Neural crest cell (in vitro differentiated cells): ENCODE measurements at regions not wholly inside any gene's neighbourhood (a gene's known extent, or its start where the extent isn't known, plus 50 kb on each side); places are given as distances from the start of the nearest gene placed in this dataset.
"Not testable (repeated sequence)": the region's sequence is repeated elsewhere in the genome, so short reads cannot be mapped to it uniquely, and the experiment has no call there.

ENCODE experiments used
- DNase-seq: peaks from one replicate; pipeline ENCODE4 v3.0.0; 2021; ENCODE audit warnings: low read depth, mixed read lengths, low spot score
- H3K27ac Mint-ChIP-seq: one replicate; pipeline ENCODE4 v1.8.0; 2021; ENCODE audit warnings: mild to moderate bottlenecking, mixed read lengths; ENCODE audit not compliant: unreplicated experiment
- H3K27me3 Mint-ChIP-seq: 2 replicates; pipeline ENCODE4 v1.8.0; 2021; ENCODE audit warnings: low read depth, mild to moderate bottlenecking, mixed read lengths
- H3K36me3 Mint-ChIP-seq: 2 replicates; pipeline ENCODE4 v1.8.0; 2021; ENCODE audit warnings: low read depth, mild to moderate bottlenecking, mixed read lengths
- H3K4me1 Mint-ChIP-seq: 2 replicates; pipeline ENCODE4 v1.8.0; 2021; ENCODE audit warnings: mixed read lengths
- H3K4me3 Mint-ChIP-seq: one replicate; pipeline ENCODE4 v1.8.0; 2021; ENCODE audit warnings: mild to moderate bottlenecking, mixed read lengths
- H3K9me3 Mint-ChIP-seq: 2 replicates; pipeline ENCODE4 v1.8.0; 2021; ENCODE audit warnings: mixed read lengths
- TF ChIP-seq, protein P1 (sequence below): fragments of 200-600 bp; sonication (generic); conservative IDR thresholded peaks from 2 replicates; pipeline ENCODE4 v1.5.0; 2021; ENCODE audit warnings: antibody characterized with exemption, mild to moderate bottlenecking

DNA sequence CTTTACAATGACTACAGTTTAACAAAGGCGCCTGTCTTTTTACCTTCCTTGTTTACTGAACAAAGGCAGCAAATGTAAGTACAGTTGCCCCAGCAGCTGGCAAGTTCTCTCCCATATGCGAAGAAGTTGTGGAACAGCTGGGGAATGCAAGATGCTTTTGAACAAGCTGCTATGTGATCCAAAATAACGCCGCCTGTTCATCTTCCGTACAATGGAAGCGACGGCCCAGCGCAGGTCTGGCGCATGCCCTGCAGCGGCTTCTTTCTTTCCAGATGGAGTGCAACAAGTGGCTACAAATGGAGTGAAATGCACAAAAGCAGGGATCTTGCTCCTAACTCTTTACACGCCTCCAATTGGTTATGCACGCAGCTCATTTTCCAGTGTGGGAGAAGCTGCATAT, 97.0 kb upstream of the SVIL start:
- H3K9me3 Mint-ChIP-seq, result no peaks in the 10 kb centered on the region
- H3K4me1 Mint-ChIP-seq, result peaks cover 64% of the 10 kb centered on the region
- peak overlapping the region; percentile 84 for H3K4me3 Mint-ChIP-seq
- peak; percentile 31 for DNase-seq
- H3K27me3 Mint-ChIP-seq, result no peaks in the 10 kb centered on the region
- TF ChIP-seq, protein P1, sequence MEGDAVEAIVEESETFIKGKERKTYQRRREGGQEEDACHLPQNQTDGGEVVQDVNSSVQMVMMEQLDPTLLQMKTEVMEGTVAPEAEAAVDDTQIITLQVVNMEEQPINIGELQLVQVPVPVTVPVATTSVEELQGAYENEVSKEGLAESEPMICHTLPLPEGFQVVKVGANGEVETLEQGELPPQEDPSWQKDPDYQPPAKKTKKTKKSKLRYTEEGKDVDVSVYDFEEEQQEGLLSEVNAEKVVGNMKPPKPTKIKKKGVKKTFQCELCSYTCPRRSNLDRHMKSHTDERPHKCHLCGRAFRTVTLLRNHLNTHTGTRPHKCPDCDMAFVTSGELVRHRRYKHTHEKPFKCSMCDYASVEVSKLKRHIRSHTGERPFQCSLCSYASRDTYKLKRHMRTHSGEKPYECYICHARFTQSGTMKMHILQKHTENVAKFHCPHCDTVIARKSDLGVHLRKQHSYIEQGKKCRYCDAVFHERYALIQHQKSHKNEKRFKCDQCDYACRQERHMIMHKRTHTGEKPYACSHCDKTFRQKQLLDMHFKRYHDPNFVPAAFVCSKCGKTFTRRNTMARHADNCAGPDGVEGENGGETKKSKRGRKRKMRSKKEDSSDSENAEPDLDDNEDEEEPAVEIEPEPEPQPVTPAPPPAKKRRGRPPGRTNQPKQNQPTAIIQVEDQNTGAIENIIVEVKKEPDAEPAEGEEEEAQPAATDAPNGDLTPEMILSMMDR, result no peak
- H3K27ac Mint-ChIP-seq, result no peak overlapping the region
- H3K36me3 Mint-ChIP-seq, result peaks cover 6% of the 10 kb centered on the region

DNA sequence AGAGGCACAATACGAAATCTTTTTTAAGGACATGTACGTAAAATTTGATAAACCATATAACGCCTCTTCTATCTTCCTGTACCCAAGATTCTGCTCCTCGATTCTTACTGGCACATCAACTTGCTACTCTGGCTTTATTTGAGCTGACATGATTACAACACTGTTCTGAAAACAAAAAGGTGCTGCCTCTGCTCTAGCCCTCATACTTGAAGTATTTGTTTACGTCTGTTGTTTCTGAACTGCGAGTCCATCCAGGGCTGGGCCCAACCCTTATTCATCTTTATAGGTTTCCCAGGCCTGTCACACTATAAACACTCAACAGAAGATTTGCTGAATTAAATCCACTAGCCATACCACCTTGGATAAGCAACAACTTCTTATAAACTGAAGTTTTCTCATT, 96.2 kb upstream of the SVIL start:
- DNase-seq, result no peak
- peaks cover 6% of the 10 kb centered on the region for H3K36me3 Mint-ChIP-seq
- H3K27ac Mint-ChIP-seq, result peak overlapping the region; percentile 41
- TF ChIP-seq, protein P1, result no peak
- no peaks in the 10 kb centered on the region for H3K9me3 Mint-ChIP-seq
- peak overlapping the region; percentile 52 for H3K4me3 Mint-ChIP-seq
- peaks cover 67% of the 10 kb centered on the region for H3K4me1 Mint-ChIP-seq
- no peaks in the 10 kb centered on the region for H3K27me3 Mint-ChIP-seq

DNA sequence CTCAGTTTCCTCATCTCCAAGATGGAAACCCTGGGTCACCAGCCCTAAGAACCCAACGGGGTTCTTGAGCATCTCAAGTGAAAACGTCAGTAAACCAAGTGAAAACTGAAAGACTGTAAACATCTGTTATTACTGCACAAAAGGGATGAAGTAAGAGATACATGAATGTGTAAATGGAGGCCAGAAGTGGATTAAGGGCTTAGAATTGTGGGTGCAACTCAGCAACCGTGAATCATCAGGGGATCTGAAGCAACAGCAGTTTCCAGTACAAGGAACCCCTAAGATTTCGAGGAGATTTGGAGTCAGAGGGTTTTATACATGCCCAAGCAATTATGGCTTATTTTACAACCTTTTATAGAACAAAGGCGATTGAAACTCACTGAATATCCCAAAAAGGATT, 95.7 kb upstream of the SVIL start:
- Mint-ChIP-seq H3K4me1 (peaks cover 69% of the 10 kb centered on the region), H3K27ac (peak overlapping the region; percentile 4)

DNA sequence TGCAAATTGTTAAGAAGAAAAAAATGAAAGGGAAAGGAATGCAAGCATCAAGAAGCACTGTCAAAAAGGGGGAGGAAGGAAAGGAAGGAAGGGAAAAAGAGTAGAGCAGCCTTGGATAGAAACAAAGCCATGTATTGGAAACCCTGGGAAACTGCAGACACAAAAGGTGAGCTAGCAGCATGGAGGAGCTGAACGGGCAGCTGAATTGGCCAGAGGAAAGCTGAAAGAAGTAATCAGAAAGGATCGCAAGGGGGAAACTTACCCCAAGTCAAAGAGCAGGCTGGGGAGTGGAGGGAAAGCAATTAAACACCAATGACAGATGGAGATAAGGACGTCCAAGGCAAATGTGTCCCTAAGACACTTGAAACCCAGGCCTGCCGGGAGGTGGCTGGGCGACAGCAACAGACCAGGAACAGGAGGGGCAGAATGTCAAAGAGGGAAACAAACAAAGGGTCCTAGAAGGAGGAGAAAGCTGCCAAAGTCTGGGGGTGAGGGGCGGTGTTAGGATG, 93.8 kb upstream of the SVIL start:
- H3K4me1 Mint-ChIP-seq, result peaks cover 68% of the 10 kb centered on the region
- H3K9me3 Mint-ChIP-seq, result no peaks in the 10 kb centered on the region
- H3K27me3 Mint-ChIP-seq, result no peaks in the 10 kb centered on the region
- no peak for DNase-seq
- H3K27ac Mint-ChIP-seq, result peak overlapping the region; percentile 85
- H3K4me3 Mint-ChIP-seq, result peak overlapping the region; percentile 71
- H3K36me3 Mint-ChIP-seq, result peaks cover 11% of the 10 kb centered on the region
- TF ChIP-seq, protein P1, result no peak

More for the DNA sequence above, 95.7 kb upstream of the SVIL start:
- DNase-seq, result no peak
- no peaks in the 10 kb centered on the region for H3K27me3 Mint-ChIP-seq
- peaks cover 6% of the 10 kb centered on the region for H3K36me3 Mint-ChIP-seq
- peak overlapping the region; percentile 52 for H3K4me3 Mint-ChIP-seq
- no peaks in the 10 kb centered on the region for H3K9me3 Mint-ChIP-seq
- TF ChIP-seq, protein P1, result no peak

DNA sequence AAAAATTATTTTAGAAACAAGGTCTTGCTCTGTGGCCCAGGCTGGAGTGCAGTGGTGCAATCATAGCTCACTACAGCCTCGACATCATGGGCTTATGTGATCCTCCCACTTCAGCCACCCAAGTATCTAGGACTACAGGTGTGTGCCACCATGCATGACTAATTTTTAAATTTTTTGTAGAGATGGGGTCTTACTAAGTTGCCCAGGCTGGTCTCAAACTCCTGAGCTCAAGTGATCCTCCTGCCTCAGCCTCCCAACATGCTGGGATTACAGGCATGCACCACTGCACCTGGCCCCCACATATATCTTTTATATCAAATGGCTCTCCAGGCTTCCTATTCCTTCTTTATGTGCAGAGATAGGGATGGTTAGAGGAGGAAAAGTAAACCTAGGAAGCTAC, 91.2 kb upstream of the SVIL start:
- not testable (repeated sequence) for H3K27me3 Mint-ChIP-seq, H3K4me3 Mint-ChIP-seq, H3K27ac Mint-ChIP-seq, DNase-seq, H3K9me3 Mint-ChIP-seq
- Mint-ChIP-seq H3K4me1 (peaks cover 48% of the 10 kb centered on the region), H3K36me3 (peaks cover 21% of the 10 kb centered on the region)

DNA sequence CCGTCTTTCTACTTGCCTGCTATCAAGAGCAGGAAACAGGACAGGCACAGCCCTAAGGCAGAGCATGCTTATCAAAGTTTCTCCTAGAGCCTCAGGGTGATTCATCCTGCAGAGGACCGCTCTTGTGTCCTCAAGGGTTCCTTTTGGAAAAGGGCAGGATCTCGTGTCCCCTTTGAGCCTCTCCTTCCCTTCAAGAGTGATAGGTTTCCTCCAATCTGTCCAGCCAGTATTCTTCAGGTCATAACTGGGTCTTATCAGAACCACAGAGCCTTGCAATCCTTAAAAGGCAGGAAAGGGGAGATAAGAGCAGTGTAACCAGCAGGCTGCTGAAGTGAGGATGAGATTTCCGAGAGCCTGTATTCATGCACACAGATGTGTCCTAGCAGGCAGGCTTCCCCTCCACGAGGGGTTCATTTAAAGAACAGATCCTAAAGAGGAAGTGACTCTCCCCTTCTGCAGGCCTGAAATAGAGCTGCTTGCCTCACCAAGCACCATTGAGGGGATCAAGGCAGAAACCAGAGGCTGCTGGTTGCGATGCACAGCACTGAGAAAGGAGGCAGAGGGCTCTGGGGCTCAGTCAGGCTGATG, 90.5 kb upstream of the SVIL start:
- no peaks in the 10 kb centered on the region for H3K27me3 Mint-ChIP-seq
- H3K36me3 Mint-ChIP-seq, result peaks cover 25% of the 10 kb centered on the region
- H3K27ac Mint-ChIP-seq, result no peak overlapping the region
- H3K4me3 Mint-ChIP-seq, result peak overlapping the region; percentile 28
- peaks cover 41% of the 10 kb centered on the region for H3K4me1 Mint-ChIP-seq
- peaks cover 5% of the 10 kb centered on the region for H3K9me3 Mint-ChIP-seq
- TF ChIP-seq, protein P1, result no peak
- DNase-seq, result no peak
